H9 (cell line): ENCODE measurements at regions not wholly inside any gene's neighbourhood (a gene's known extent, or its start where the extent isn't known, plus 50 kb on each side); places are given as distances from the start of the nearest gene placed in this dataset.

Source experiments
- DNase-seq: peaks from one replicate; pipeline ENCODE4 v3.0.0-alpha.2; 2017
- H2AFZ ChIP-seq: one replicate; pipeline ENCODE4 v1.6.1; 2013; ENCODE audit warnings: mild to moderate bottlenecking, low read length, control low read depth, moderate library complexity
- H2AK5ac ChIP-seq: 2 replicates; pipeline ENCODE4 v1.6.1; 2013; ENCODE audit warnings: low read length, control low read depth, mixed read lengths; ENCODE audit not compliant: insufficient read length
- H2BK120ac ChIP-seq: one replicate; pipeline ENCODE4 v1.6.1; 2013; ENCODE audit warnings: low read depth, mild to moderate bottlenecking, low read length, control low read depth, inconsistent platforms; ENCODE audit not compliant: poor library complexity, severe bottlenecking
- H2BK12ac ChIP-seq: 2 replicates; pipeline ENCODE4 v1.6.1; 2013; ENCODE audit warnings: low read length, control low read depth, mixed read lengths, low read depth; ENCODE audit not compliant: insufficient read length
- H2BK15ac ChIP-seq: 2 replicates; pipeline ENCODE4 v1.6.1; 2013; ENCODE audit warnings: low read depth, low read length, control low read depth
- H2BK20ac ChIP-seq: one replicate; pipeline ENCODE4 v1.6.1; 2013; ENCODE audit warnings: low read depth, mild to moderate bottlenecking, low read length, control low read depth, inconsistent platforms; ENCODE audit not compliant: poor library complexity, severe bottlenecking
- H2BK5ac ChIP-seq: 2 replicates; pipeline ENCODE4 v1.6.1; 2013; ENCODE audit warnings: low read length, control low read depth, mixed read lengths; ENCODE audit not compliant: insufficient read length
- H3K14ac ChIP-seq: 2 replicates; pipeline ENCODE4 v1.6.1; 2013; ENCODE audit warnings: low read length, control low read depth; ENCODE audit not compliant: insufficient read depth
- H3K18ac ChIP-seq: 2 replicates; pipeline ENCODE4 v1.6.1; 2013; ENCODE audit warnings: low read depth, mild to moderate bottlenecking, mixed read lengths, low read length, control low read depth; ENCODE audit not compliant: insufficient read length
- H3K23ac ChIP-seq: 2 replicates; pipeline ENCODE4 v1.6.1; 2013; ENCODE audit warnings: low read length, control low read depth, mixed read lengths, low read depth; ENCODE audit not compliant: insufficient read length
- H3K23me2 ChIP-seq: 2 replicates; pipeline ENCODE4 v1.6.1; 2013; ENCODE audit warnings: low read depth, mild to moderate bottlenecking, mixed read lengths, low read length, control low read depth; ENCODE audit not compliant: insufficient read length, poor library complexity, severe bottlenecking
- H3K27ac ChIP-seq: 2 replicates; pipeline ENCODE4 v1.5.1; 2013; ENCODE audit warnings: low read length, control low read depth, mixed read lengths, low read depth; ENCODE audit not compliant: insufficient read length
- H3K27me3 ChIP-seq: 2 replicates; pipeline ENCODE4 v1.6.1; 2013; ENCODE audit warnings: low read length, control low read depth, inconsistent platforms; ENCODE audit not compliant: insufficient read depth
- H3K4ac ChIP-seq: 2 replicates; pipeline ENCODE4 v1.6.1; 2013; ENCODE audit warnings: low read depth, mild to moderate bottlenecking, control low read depth, inconsistent platforms, low read length, moderate library complexity
- H3K4me1 ChIP-seq: 2 replicates; pipeline ENCODE4 v1.6.1; 2013; ENCODE audit warnings: low read length, control low read depth, inconsistent platforms; ENCODE audit not compliant: insufficient read depth
- H3K4me2 ChIP-seq: 2 replicates; pipeline ENCODE4 v1.6.1; 2013; ENCODE audit warnings: low read length, control low read depth, mixed read lengths; ENCODE audit not compliant: insufficient read length, insufficient read depth
- H3K56ac ChIP-seq: 2 replicates; pipeline ENCODE4 v1.6.1; 2013; ENCODE audit warnings: low read depth, mild to moderate bottlenecking, mixed read lengths, low read length, control low read depth; ENCODE audit not compliant: insufficient read length
- H3K79me1 ChIP-seq: 2 replicates; pipeline ENCODE4 v1.6.1; 2013; ENCODE audit warnings: low read depth, mild to moderate bottlenecking, moderate library complexity, low read length, control low read depth, inconsistent platforms; ENCODE audit not compliant: insufficient read depth, poor library complexity, severe bottlenecking
- H3K79me2 ChIP-seq: 2 replicates; pipeline ENCODE4 v1.6.1; 2013; ENCODE audit warnings: low read length, control low read depth, inconsistent platforms; ENCODE audit not compliant: insufficient read depth
- H3K9ac ChIP-seq: 2 replicates; pipeline ENCODE4 v1.6.1; 2013; ENCODE audit warnings: low read length, control low read depth, mixed read lengths; ENCODE audit not compliant: insufficient read length; ENCODE audit errors: extremely low read depth
- H3K9me3 ChIP-seq: one replicate; pipeline ENCODE4 v1.6.1; 2013; ENCODE audit warnings: low read depth, low read length, inconsistent platforms; ENCODE audit not compliant: control insufficient read depth
- H3T11ph ChIP-seq: one replicate; pipeline ENCODE4 v1.6.1; 2013; ENCODE audit warnings: mild to moderate bottlenecking, low read length, control low read depth, inconsistent platforms
- H4K20me1 ChIP-seq: one replicate; pipeline ENCODE4 v1.6.1; 2013; ENCODE audit not compliant: control insufficient read depth, insufficient read length, insufficient read depth
- H4K5ac ChIP-seq: 2 replicates; pipeline ENCODE4 v1.6.1; 2013; ENCODE audit warnings: low read depth, mild to moderate bottlenecking, mixed read lengths, low read length, control low read depth; ENCODE audit not compliant: insufficient read length
- H4K8ac ChIP-seq: replicated peaks from 2 replicates; pipeline ENCODE4 v1.6.1; 2013; ENCODE audit warnings: low read length, control low read depth, mixed read lengths, low read depth; ENCODE audit not compliant: insufficient read length
- H4K91ac ChIP-seq: 2 replicates; pipeline ENCODE4 v1.6.1; 2013; ENCODE audit warnings: low read depth, mild to moderate bottlenecking, moderate library complexity, mixed read lengths, low read length, control low read depth; ENCODE audit not compliant: insufficient read length
- H3K27ac Mint-ChIP-seq, 3 experiments: 2 replicates in 2 of 3; 3 replicates in 1 of 3; pipeline ENCODE4 v1.8.0; 2020 to 2021; ENCODE audit warnings: mixed read lengths in 3 of 3, mild to moderate bottlenecking in 1 of 3, moderate library complexity in 1 of 3
- H3K27me3 Mint-ChIP-seq: 2 replicates; pipeline ENCODE4 v1.8.0; 2021; ENCODE audit warnings: low read depth, mild to moderate bottlenecking, moderate library complexity, mixed read lengths
- H3K36me3 Mint-ChIP-seq, 3 experiments: 2 replicates in 2 of 3; 3 replicates in 1 of 3; pipeline ENCODE4 v1.8.0; 2020 to 2021; ENCODE audit warnings: low read depth in 3 of 3, mixed read lengths in 3 of 3; ENCODE audit not compliant: insufficient read depth in 1 of 3
- H3K4me1 Mint-ChIP-seq, 2 experiments: 2 replicates each; pipeline ENCODE4 v1.8.0; 2020; ENCODE audit warnings: mixed read lengths in 2 of 2
- H3K4me3 Mint-ChIP-seq, 2 experiments: 2 replicates in 1 of 2; 3 replicates in 1 of 2; pipeline ENCODE4 v1.8.0; 2020 to 2021; ENCODE audit warnings: mild to moderate bottlenecking in 2 of 2, mixed read lengths in 2 of 2, moderate library complexity in 1 of 2
- H3K9me3 Mint-ChIP-seq, 2 experiments: 2 replicates in 1 of 2; 3 replicates in 1 of 2; pipeline ENCODE4 v1.8.0; 2020; ENCODE audit warnings: mild to moderate bottlenecking in 2 of 2, mixed read lengths in 2 of 2, moderate library complexity in 1 of 2
- WGBS: extraction: QIAGEN DNeasy Blood & Tissue Kit; methylation state at CpG from one replicate; pipeline ENCODE4 v1.1.7; 2013; ENCODE audit warnings: missing lambda C conversion rate, low lambda C conversion rate, mixed read lengths; ENCODE audit not compliant: insufficient read length; ENCODE audit errors: extremely low coverage; 5-methylcytosine and 5-hydroxymethylcytosine counted together
- TF ChIP-seq, protein P1 (sequence below): fragments of 200-600 bp; sonication (generic); conservative IDR thresholded peaks from 3 replicates; pipeline ENCODE4 v1.8.0; 2021; ENCODE audit warnings: antibody characterized with exemption, mild to moderate bottlenecking

DNA sequence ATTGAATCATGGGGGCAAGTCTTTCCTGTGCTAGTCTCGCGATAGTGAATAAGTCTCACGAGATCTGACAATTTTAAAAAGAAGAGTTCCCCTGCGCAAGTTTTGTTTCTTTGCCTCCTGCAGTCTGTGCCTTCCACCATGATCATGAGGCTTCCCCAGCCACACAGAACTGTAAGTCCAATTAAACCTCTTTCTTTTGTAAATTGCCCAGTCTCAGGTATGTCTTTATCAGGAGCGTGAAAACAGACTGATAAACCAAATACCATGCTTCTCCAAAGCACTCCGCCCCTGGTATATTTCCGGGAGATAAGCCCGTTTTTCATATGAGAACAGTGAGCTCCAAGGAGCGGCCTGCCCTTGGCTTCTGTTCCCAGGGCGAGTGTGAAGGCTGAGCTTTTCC, 118.9 kb downstream of the EVX1 start:
- Histone ChIP-seq H2AFZ (peak overlapping the region; percentile 54), H3K4me2 (no peak overlapping the region), H4K91ac (no peak overlapping the region), H3K27me3 (no peaks in the 10 kb centered on the region), H4K8ac (no peak overlapping the region), H4K20me1 (no peaks in the 10 kb centered on the region), H2BK15ac (no peak overlapping the region), H3K18ac (no peak overlapping the region), H3K23me2 (no peaks in the 10 kb centered on the region), H4K5ac (no peak overlapping the region), H3T11ph (no peak overlapping the region), H3K14ac (no peak overlapping the region), H3K9ac (no peak overlapping the region), H3K4me1 (no peaks in the 10 kb centered on the region), H3K79me1 (no peaks in the 10 kb centered on the region), H3K9me3 (no peaks in the 10 kb centered on the region), H3K4ac (no peak overlapping the region), H2BK5ac (no peak overlapping the region), H3K23ac (no peak overlapping the region), H2BK12ac (no peak overlapping the region), H2BK120ac (no peak overlapping the region), H3K56ac (no peak overlapping the region), H3K79me2 (no peaks in the 10 kb centered on the region), H2BK20ac (no peak overlapping the region), H3K27ac (no peak overlapping the region), H2AK5ac (no peak overlapping the region)
- no peak for DNase-seq
- Mint-ChIP-seq H3K4me1 (peaks cover 4% of the 10 kb centered on the region in 2 experiments; a peak in 3 of 4 replicates), H3K9me3 (no peaks in the 10 kb centered on the region), H3K4me3 (no peak overlapping the region), H3K27me3 (peaks cover 3% of the 10 kb centered on the region; the same call in 1 of the 2 replicates), H3K27ac (no peak overlapping the region; a peak in 1 of 7 replicates), H3K36me3 (no peaks in the 10 kb centered on the region)
- TF ChIP-seq, protein P1, sequence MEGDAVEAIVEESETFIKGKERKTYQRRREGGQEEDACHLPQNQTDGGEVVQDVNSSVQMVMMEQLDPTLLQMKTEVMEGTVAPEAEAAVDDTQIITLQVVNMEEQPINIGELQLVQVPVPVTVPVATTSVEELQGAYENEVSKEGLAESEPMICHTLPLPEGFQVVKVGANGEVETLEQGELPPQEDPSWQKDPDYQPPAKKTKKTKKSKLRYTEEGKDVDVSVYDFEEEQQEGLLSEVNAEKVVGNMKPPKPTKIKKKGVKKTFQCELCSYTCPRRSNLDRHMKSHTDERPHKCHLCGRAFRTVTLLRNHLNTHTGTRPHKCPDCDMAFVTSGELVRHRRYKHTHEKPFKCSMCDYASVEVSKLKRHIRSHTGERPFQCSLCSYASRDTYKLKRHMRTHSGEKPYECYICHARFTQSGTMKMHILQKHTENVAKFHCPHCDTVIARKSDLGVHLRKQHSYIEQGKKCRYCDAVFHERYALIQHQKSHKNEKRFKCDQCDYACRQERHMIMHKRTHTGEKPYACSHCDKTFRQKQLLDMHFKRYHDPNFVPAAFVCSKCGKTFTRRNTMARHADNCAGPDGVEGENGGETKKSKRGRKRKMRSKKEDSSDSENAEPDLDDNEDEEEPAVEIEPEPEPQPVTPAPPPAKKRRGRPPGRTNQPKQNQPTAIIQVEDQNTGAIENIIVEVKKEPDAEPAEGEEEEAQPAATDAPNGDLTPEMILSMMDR, result no peak
- no CpG with 5 or more reads among the region's 10 CpGs for WGBS
